Sigmoid colon (tissue), 6 donors: ENCODE measurements at regions not wholly inside any gene's neighbourhood (a gene's known extent, or its start where the extent isn't known, plus 50 kb on each side); places are given as distances from the start of the nearest gene placed in this dataset.

Experiments
- DNase-seq: peaks from one replicate; pipeline ENCODE4 v3.0.0-alpha.2; 2019
- H3K27ac ChIP-seq, 4 donors: fragments of 200-600 bp; sonication (generic); one replicate each; pipeline ENCODE4 v1.5.1; 2016 to 2019; ENCODE audit warnings: mild to moderate bottlenecking in 1 of 4
- H3K27me3 ChIP-seq, 3 donors: fragments of 200-600 bp; sonication (generic); one replicate each; pipeline ENCODE4 v1.5.1; 2019; ENCODE audit warnings: mild to moderate bottlenecking in 1 of 3
- H3K36me3 ChIP-seq, 4 donors: fragments of 200-600 bp; sonication (generic); one replicate each; pipeline ENCODE4 v1.5.1; 2016 to 2019
- H3K4me1 ChIP-seq, 4 donors: fragments of 200-600 bp; sonication (generic); one replicate each; pipeline ENCODE4 v1.5.1; 2017 to 2019
- H3K4me3 ChIP-seq, 4 donors: fragments of 200-600 bp; sonication (generic); one replicate each; pipeline ENCODE4 v1.5.1; 2017 to 2019; ENCODE audit warnings: mild to moderate bottlenecking in 2 of 4, moderate library complexity in 1 of 4
- H3K9me3 ChIP-seq, 4 donors: fragments of 200-600 bp in 3 of 4; sonication (generic) in 3 of 4; one replicate each; pipeline versions ENCODE4 v1.5.1 to v1.6.1; 2013 to 2019
- EP300 ChIP-seq, 4 donors: sonication (generic); formaldehyde crosslinking; IDR thresholded peaks; one replicate each; pipeline ENCODE4 v1.6.1; 2017; ENCODE audit warnings: antibody characterized with exemption in 4 of 4
- POLR2A ChIP-seq, 2 donors: fragments of 450-650 bp; IDR thresholded peaks; one replicate each; pipeline ENCODE4 v1.6.1; 2016; ENCODE audit warnings: antibody characterized with exemption in 2 of 2, mild to moderate bottlenecking in 2 of 2, moderate library complexity in 2 of 2
- POLR2AphosphoS5 ChIP-seq, 4 donors: sonication (generic); formaldehyde crosslinking; IDR thresholded peaks; one replicate each; pipeline ENCODE4 v1.6.1; 2017; ENCODE audit warnings: antibody characterized with exemption in 4 of 4
- WGBS, 2 donors: extraction: QIAGEN DNeasy Blood & Tissue Kit; methylation state at CpG; one replicate each; pipeline ENCODE4 v1.1.7; 2013; 5-methylcytosine and 5-hydroxymethylcytosine counted together
- intact Hi-C: fragments of 100-400 bp; cut with DNase I; formaldehyde crosslinking; loops from one replicate; pipeline ENCODE4 v1.15.1; 2023
- TF ChIP-seq, protein P1 (sequence below), 4 experiments: fragments of 450-650 bp in 3 of 4; fragments of 200-600 bp in 1 of 4; IDR thresholded peaks; one replicate each; pipeline ENCODE4 v1.5.1; 2016 to 2019; ENCODE audit warnings: antibody characterized with exemption in 4 of 4, mild to moderate bottlenecking in 3 of 4, moderate library complexity in 2 of 4
- donor health status: healthy with polysubstance abuse.
- donor health status: healthy.

DNA sequence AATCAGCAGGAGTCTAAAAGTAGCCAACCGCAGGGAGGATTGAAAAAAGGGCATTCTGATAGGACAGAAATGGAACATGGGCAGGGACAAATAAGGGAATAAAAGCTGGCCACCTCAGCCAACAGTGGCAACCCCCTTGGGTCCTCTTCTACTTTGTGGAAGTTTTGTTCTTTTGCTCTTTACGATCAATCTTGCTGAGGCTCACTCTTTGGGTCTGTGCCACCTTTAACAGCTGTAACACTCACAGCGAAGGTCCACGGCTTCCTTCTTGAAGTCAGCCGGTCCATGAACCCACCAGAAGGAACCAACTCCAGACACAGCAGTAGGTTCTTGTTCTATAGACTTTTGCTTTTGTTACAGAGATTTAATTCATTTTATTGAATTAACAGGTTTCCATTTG is 285.4 kb upstream of the CDH20 start:
- Histone ChIP-seq H3K36me3 (no peaks in the 10 kb centered on the region), H3K9me3 (peaks cover 0 to 1% (median 0%) of the 10 kb centered on the region in 4 donors), H3K27me3 (no peaks in the 10 kb centered on the region), H3K4me1 (no peaks in the 10 kb centered on the region), H3K27ac (no peak overlapping the region), H3K4me3 (no peak overlapping the region)
- no peak for DNase-seq
- TF ChIP-seq, protein P1, sequence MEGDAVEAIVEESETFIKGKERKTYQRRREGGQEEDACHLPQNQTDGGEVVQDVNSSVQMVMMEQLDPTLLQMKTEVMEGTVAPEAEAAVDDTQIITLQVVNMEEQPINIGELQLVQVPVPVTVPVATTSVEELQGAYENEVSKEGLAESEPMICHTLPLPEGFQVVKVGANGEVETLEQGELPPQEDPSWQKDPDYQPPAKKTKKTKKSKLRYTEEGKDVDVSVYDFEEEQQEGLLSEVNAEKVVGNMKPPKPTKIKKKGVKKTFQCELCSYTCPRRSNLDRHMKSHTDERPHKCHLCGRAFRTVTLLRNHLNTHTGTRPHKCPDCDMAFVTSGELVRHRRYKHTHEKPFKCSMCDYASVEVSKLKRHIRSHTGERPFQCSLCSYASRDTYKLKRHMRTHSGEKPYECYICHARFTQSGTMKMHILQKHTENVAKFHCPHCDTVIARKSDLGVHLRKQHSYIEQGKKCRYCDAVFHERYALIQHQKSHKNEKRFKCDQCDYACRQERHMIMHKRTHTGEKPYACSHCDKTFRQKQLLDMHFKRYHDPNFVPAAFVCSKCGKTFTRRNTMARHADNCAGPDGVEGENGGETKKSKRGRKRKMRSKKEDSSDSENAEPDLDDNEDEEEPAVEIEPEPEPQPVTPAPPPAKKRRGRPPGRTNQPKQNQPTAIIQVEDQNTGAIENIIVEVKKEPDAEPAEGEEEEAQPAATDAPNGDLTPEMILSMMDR (IDR thresholded peaks at IDR 0.05) = no peak
- TF ChIP-seq EP300 (IDR thresholded peaks at IDR 0.05) = no peak
- intact Hi-C loops = no loop called here
- WGBS, 2 donors = 83 to 89% methylated on average over 5 of the region's 5 CpGs

DNA sequence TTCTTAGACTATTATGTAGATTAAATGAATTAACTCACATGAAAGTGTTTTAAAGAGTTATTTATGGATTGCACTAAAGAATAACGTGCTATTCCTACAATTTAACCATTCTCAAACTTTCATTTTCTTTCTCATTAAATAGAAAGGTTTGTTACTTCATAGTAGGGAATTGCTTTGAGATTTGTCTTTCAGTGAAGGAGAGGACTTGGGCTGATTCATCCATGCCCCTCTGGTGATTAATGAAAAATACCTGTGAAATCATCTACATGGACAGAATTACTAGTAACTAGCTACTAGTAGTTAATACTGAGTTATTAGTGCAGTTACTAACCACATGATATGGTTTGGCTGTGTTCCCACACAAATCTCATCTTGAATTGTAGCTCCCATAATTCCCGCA is 275.8 kb upstream of the CDH20 start:
- no peak for DNase-seq
- no peak overlapping the region for H3K4me3 ChIP-seq
- TF ChIP-seq POLR2AphosphoS5 (IDR thresholded peaks at IDR 0.05) = no peak
- TF ChIP-seq, protein P1 (IDR thresholded peaks at IDR 0.05) = no peak
- TF ChIP-seq EP300 (IDR thresholded peaks at IDR 0.05) = no peak
- TF ChIP-seq POLR2A (IDR thresholded peaks at IDR 0.05) = no peak
- H3K36me3 ChIP-seq = no peaks in the 10 kb centered on the region
- no peaks in the 10 kb centered on the region for H3K9me3 ChIP-seq
- no peak overlapping the region for H3K27ac ChIP-seq
- no peaks in the 10 kb centered on the region for H3K4me1 ChIP-seq
- intact Hi-C loops = no loop called here
- H3K27me3 ChIP-seq = no peaks in the 10 kb centered on the region
- WGBS, 2 donors = 59 to 66% methylated on average over 2 of the region's 2 CpGs

DNA sequence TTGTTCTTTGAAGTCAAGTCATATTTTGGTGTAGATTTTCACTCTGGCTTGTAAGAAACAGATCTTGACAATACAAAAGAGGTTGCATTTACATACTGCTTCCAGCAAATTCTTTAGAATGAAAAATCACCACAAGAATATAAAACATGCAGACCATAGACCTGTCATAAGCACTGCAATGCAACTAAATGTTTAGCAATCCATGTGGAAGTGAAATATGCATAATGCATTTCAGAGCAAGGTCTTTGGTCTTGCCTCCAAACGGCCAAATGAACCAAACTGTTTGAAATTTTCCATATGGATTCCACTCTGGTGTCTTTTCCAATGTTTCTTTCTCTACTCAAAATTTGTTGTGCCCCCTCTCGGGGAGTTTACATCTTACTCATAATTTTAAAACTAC is 271.0 kb upstream of the CDH20 start:
- Histone ChIP-seq H3K27ac (no peak overlapping the region), H3K4me1 (no peaks in the 10 kb centered on the region), H3K4me3 (no peak overlapping the region), H3K36me3 (no peaks in the 10 kb centered on the region), H3K27me3 (no peaks in the 10 kb centered on the region), H3K9me3 (no peaks in the 10 kb centered on the region)
- intact Hi-C loops = no loop called here
- no peak for TF ChIP-seq EP300 (IDR thresholded peaks at IDR 0.05)
- TF ChIP-seq POLR2AphosphoS5 (IDR thresholded peaks at IDR 0.05) = no peak
- TF ChIP-seq, protein P1 (IDR thresholded peaks at IDR 0.05) = no peak
- TF ChIP-seq POLR2A (IDR thresholded peaks at IDR 0.05) = no peak
- no peak for DNase-seq
- 55 to 62% methylated on average over 2 of the region's 2 CpGs for WGBS, 2 donors

DNA sequence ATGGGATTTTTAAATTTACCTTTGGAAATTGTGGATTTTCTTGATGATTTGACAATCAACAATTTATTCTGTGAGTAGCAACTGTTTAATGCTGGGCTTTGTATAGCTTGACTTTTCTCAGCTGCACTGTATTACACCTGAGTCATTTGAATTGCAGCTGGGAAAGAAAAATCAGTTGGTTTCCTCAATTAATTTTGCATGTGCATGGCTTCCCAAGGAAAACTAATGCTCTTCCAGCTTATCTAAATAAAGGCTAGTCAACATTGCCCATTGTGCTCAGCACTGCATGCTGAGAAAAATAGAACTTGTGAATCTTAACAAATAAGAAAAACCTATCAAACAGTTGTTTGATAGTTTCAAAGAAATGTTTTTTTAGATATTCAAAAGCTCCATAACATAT is 268.3 kb upstream of the CDH20 start:
- TF ChIP-seq EP300 (IDR thresholded peaks at IDR 0.05) = no peak
- TF ChIP-seq, protein P1 (IDR thresholded peaks at IDR 0.05) = no peak
- TF ChIP-seq POLR2A (IDR thresholded peaks at IDR 0.05) = no peak
- TF ChIP-seq POLR2AphosphoS5 (IDR thresholded peaks at IDR 0.05) = no peak
- Histone ChIP-seq H3K36me3 (no peaks in the 10 kb centered on the region), H3K4me3 (no peak overlapping the region), H3K27ac (no peak overlapping the region), H3K9me3 (no peaks in the 10 kb centered on the region), H3K4me1 (no peaks in the 10 kb centered on the region), H3K27me3 (no peaks in the 10 kb centered on the region)
- intact Hi-C loops = no loop called here
- DNase-seq = no peak

DNA sequence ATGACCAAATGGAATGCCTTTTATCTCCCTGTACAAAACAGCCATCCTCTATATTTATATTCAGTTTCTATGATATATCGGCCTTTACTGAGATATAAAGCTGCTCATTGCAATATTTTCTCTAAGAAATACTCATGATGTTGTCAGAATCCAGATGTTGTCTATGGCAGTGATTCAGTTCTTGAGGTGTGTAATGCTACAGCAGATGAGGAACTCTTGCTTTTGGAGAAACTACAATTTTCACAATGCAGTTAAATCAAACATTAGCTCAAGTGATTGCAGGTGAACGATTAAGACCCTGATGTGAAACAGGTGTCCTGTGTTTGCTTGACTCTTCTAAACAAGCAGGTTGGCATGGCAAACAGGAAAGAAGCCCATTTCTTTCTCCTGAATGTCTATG is 256.2 kb upstream of the CDH20 start:
- WGBS, 2 donors = 65 to 81% methylated on average over 2 of the region's 2 CpGs
- Histone ChIP-seq H3K4me3 (no peak overlapping the region), H3K27me3 (no peaks in the 10 kb centered on the region), H3K4me1 (no peaks in the 10 kb centered on the region), H3K9me3 (no peaks in the 10 kb centered on the region), H3K36me3 (no peaks in the 10 kb centered on the region), H3K27ac (no peak overlapping the region)
- intact Hi-C loops = no loop called here
- TF ChIP-seq POLR2AphosphoS5 (IDR thresholded peaks at IDR 0.05) (no peak), POLR2A (IDR thresholded peaks at IDR 0.05) (no peak), EP300 (IDR thresholded peaks at IDR 0.05) (no peak)
- TF ChIP-seq, protein P1 (IDR thresholded peaks at IDR 0.05) = no peak
- no peak for DNase-seq
